Gastroesophageal sphincter (tissue), 3 donors: ENCODE measurements at regions not wholly inside any gene's neighbourhood (a gene's known extent, or its start where the extent isn't known, plus 50 kb on each side); places are given as distances from the start of the nearest gene placed in this dataset.

ENCODE experiments used
- POLR2A ChIP-seq, 2 donors: fragments of 450-650 bp; IDR thresholded peaks; one replicate each; pipeline ENCODE4 v1.6.1; 2017; ENCODE audit warnings: antibody characterized with exemption in 2 of 2, mild to moderate bottlenecking in 2 of 2, moderate library complexity in 1 of 2
- TF ChIP-seq, protein P1 (sequence below), 4 experiments: fragments of 200-600 bp in 2 of 4; fragments of 450-650 bp in 2 of 4; sonication (generic) in 1 of 4; IDR thresholded peaks; one replicate each; pipeline ENCODE4 v1.5.1; 2017 to 2019; ENCODE audit warnings: antibody characterized with exemption in 4 of 4, mild to moderate bottlenecking in 2 of 4, moderate library complexity in 2 of 4

DNA sequence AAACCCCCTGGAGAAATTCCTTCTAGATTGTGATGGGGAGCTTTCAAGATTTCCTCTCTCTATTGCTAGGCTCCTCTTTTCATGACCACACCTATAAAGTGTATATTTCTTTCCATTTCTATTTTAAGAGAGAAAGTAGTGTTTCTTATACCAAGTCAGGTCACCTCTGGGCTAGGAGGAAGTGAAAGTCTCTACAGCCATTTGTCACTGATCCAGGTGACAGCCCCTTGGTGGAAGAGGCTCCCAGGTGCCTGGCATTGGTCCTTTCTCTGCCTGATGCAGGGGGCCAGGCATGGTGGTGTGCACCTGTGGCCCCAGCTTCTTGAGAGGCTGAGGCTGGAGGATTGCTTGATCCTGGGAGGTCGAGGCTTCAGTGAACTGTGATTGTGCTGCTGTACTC lies 64.7 kb downstream of the DHCR7 start:
- TF ChIP-seq, protein P1, sequence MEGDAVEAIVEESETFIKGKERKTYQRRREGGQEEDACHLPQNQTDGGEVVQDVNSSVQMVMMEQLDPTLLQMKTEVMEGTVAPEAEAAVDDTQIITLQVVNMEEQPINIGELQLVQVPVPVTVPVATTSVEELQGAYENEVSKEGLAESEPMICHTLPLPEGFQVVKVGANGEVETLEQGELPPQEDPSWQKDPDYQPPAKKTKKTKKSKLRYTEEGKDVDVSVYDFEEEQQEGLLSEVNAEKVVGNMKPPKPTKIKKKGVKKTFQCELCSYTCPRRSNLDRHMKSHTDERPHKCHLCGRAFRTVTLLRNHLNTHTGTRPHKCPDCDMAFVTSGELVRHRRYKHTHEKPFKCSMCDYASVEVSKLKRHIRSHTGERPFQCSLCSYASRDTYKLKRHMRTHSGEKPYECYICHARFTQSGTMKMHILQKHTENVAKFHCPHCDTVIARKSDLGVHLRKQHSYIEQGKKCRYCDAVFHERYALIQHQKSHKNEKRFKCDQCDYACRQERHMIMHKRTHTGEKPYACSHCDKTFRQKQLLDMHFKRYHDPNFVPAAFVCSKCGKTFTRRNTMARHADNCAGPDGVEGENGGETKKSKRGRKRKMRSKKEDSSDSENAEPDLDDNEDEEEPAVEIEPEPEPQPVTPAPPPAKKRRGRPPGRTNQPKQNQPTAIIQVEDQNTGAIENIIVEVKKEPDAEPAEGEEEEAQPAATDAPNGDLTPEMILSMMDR (IDR thresholded peaks at IDR 0.05): no peak
- TF ChIP-seq POLR2A (IDR thresholded peaks at IDR 0.05): no peak
